ENCODE measurements at regions not wholly inside any gene's neighbourhood (a gene's known extent, or its start where the extent isn't known, plus 50 kb on each side); places are given as distances from the start of the nearest gene placed in this dataset.

- DNase-seq: no peak
These were observed 580.8 kb downstream of the CCDC171 start for GRCh38 chr9:16133556-16134227.

GRCh38 chr9:16134351-16134750 lies 581.5 kb downstream of the CCDC171 start:
- no peak for DNase-seq

GRCh38 chr9:16135968-16136367 lies 583.1 kb downstream of the CCDC171 start:
- DNase-seq: no peak

GRCh38 chr9:16136451-16136850 lies 583.6 kb downstream of the CCDC171 start:
- no peak for DNase-seq

- no peak for DNase-seq
These were observed 584.1 kb downstream of the CCDC171 start for GRCh38 chr9:16136961-16137360.

- DNase-seq: no peak
These were observed 586.0 kb downstream of the CCDC171 start for GRCh38 chr9:16138561-16139491.

GRCh38 chr9:16139774-16140173 lies 586.9 kb downstream of the CCDC171 start:
- no peak for DNase-seq

- DNase-seq: no peak
These were observed 590.5 kb downstream of the CCDC171 start for GRCh38 chr9:16143310-16143709.

- DNase-seq: no peak
These were observed 591.4 kb downstream of the CCDC171 start for GRCh38 chr9:16143947-16144890.

- DNase-seq: no peak
These were observed 592.5 kb downstream of the CCDC171 start for GRCh38 chr9:16145196-16145950.

GRCh38 chr9:16147726-16148125 lies 594.9 kb downstream of the CCDC171 start:
- DNase-seq: no peak

- DNase-seq: no peak
These were observed 597.7 kb downstream of the CCDC171 start for GRCh38 chr9:16150501-16150900.

GRCh38 chr9:16150938-16151650 lies 598.3 kb downstream of the CCDC171 start:
- DNase-seq: no peak

GRCh38 chr9:16152276-16153101 lies 599.6 kb downstream of the CCDC171 start:
- DNase-seq: no peak

GRCh38 chr9:16153221-16153620 lies 600.4 kb downstream of the CCDC171 start:
- no peak for DNase-seq

GRCh38 chr9:16153741-16154140 lies 600.9 kb downstream of the CCDC171 start:
- no peak for DNase-seq

GRCh38 chr9:16154521-16155078 lies 601.8 kb downstream of the CCDC171 start:
- peak; percentile 23 for DNase-seq

- DNase-seq: no peak
These were observed 603.0 kb downstream of the CCDC171 start for GRCh38 chr9:16155878-16156277.

- DNase-seq: no peak
These were observed 604.4 kb downstream of the CCDC171 start for GRCh38 chr9:16157216-16157615.

GRCh38 chr9:16157651-16158050 lies 604.8 kb downstream of the CCDC171 start:
- no peak for DNase-seq
